ENCODE measurements at regions not wholly inside any gene's neighbourhood (a gene's known extent, or its start where the extent isn't known, plus 50 kb on each side); places are given as distances from the start of the nearest gene placed in this dataset.
"Not testable (repeated sequence)": the region's sequence is repeated elsewhere in the genome, so short reads cannot be mapped to it uniquely, and the experiment has no call there.

- DNase-seq = no peak
Observed at GRCh38 chr15:70236341-70237086, 138.8 kb upstream of the TLE3 start.

- DNase-seq = no peak
Observed at GRCh38 chr15:70235347-70235746, 137.6 kb upstream of the TLE3 start.

- no peak for DNase-seq
Observed at GRCh38 chr15:70234256-70234905, 136.7 kb upstream of the TLE3 start.

- DNase-seq = no peak
Observed at GRCh38 chr15:70231484-70231883, 133.8 kb upstream of the TLE3 start.

GRCh38 chr15:70227918-70228317 is 130.2 kb upstream of the TLE3 start:
- not testable (repeated sequence) for DNase-seq

- DNase-seq = no peak
Observed at GRCh38 chr15:70227147-70227546, 129.4 kb upstream of the TLE3 start.

GRCh38 chr15:70226337-70226980 is 128.7 kb upstream of the TLE3 start:
- DNase-seq = no peak

- DNase-seq = no peak
Observed at GRCh38 chr15:70225416-70225815, 127.7 kb upstream of the TLE3 start.

- no peak for DNase-seq
Observed at GRCh38 chr15:70222606-70223005, 124.9 kb upstream of the TLE3 start.

GRCh38 chr15:70220490-70221096 is 122.9 kb upstream of the TLE3 start:
- DNase-seq = no peak

- no peak for DNase-seq
Observed at GRCh38 chr15:70219966-70220365, 122.2 kb upstream of the TLE3 start.

- no peak for DNase-seq
Observed at GRCh38 chr15:70219256-70219895, 121.7 kb upstream of the TLE3 start.

GRCh38 chr15:70217226-70218160 is 119.8 kb upstream of the TLE3 start:
- no peak for DNase-seq

GRCh38 chr15:70215951-70216350 is 118.2 kb upstream of the TLE3 start:
- no peak for DNase-seq

GRCh38 chr15:70214941-70215635 is 117.4 kb upstream of the TLE3 start:
- no peak for DNase-seq

GRCh38 chr15:70214276-70214675 is 116.6 kb upstream of the TLE3 start:
- DNase-seq = no peak

GRCh38 chr15:70213794-70214193 is 116.1 kb upstream of the TLE3 start:
- DNase-seq = no peak

- no peak for DNase-seq
Observed at GRCh38 chr15:70212963-70213315, 115.2 kb upstream of the TLE3 start.

GRCh38 chr15:70212286-70212962 is 114.7 kb upstream of the TLE3 start:
- DNase-seq = no peak

GRCh38 chr15:70210528-70210927 is 112.8 kb upstream of the TLE3 start:
- no peak for DNase-seq

GRCh38 chr15:70210076-70210475 is 112.4 kb upstream of the TLE3 start:
- no peak for DNase-seq
